ENCODE measurements at regions not wholly inside any gene's neighbourhood (a gene's known extent, or its start where the extent isn't known, plus 50 kb on each side); places are given as distances from the start of the nearest gene placed in this dataset.

DNA sequence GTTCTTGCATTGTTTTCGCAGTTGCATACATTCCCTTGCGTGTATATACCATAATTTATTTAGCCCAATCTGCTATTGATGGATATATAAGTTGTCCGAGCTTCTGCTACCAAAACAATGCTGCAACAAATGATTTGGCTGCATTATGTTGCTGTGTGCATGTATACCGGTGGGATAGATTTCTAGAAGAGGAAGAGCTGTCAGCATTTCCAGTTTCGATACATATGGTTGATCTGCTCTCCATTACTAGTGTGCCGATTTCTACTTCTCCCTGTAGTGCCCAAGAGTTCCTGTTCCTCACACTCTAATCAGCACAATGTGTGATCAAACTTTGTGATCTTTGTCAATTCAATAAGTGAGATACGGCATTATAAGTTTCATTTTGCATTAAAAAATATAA is 92.8 kb upstream of the NMNAT3 start:
- no peak overlapping the region for H3K27ac Mint-ChIP-seq
- H3K4me3 Mint-ChIP-seq: no peak overlapping the region
- TF ChIP-seq, protein P1, sequence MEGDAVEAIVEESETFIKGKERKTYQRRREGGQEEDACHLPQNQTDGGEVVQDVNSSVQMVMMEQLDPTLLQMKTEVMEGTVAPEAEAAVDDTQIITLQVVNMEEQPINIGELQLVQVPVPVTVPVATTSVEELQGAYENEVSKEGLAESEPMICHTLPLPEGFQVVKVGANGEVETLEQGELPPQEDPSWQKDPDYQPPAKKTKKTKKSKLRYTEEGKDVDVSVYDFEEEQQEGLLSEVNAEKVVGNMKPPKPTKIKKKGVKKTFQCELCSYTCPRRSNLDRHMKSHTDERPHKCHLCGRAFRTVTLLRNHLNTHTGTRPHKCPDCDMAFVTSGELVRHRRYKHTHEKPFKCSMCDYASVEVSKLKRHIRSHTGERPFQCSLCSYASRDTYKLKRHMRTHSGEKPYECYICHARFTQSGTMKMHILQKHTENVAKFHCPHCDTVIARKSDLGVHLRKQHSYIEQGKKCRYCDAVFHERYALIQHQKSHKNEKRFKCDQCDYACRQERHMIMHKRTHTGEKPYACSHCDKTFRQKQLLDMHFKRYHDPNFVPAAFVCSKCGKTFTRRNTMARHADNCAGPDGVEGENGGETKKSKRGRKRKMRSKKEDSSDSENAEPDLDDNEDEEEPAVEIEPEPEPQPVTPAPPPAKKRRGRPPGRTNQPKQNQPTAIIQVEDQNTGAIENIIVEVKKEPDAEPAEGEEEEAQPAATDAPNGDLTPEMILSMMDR (conservative IDR thresholded peaks at IDR 0.05): no peak

DNA sequence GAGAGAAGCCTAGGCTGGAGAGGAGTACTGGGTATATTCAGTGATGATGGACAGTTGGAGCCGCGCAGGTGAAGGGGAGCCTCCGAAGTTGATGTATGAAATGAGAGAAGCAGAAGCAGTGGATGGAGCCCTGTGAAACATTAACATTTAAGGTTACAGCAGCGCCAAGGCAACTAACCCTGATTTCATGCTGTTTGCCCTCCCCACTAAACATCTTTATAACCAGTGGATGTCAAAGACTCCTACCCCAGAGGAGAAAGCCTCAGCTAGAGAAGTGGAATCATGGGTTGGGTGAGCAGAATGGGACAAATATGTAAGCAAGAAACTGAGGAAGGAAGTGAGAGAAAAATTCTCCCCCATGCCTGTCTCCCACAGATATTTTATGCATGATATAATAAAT is 92.0 kb upstream of the NMNAT3 start:
- Mint-ChIP-seq H3K9me3 (peaks cover 5% of the 10 kb centered on the region), H3K36me3 (no peaks in the 10 kb centered on the region), H3K27ac (no peak overlapping the region), H3K27me3 (peaks cover 10% of the 10 kb centered on the region), H3K4me3 (no peak overlapping the region), H3K4me1 (ENCODE audit: unreplicated experiment) (peaks cover 33% of the 10 kb centered on the region)
- DNase-seq (ENCODE audit: extremely low spot score, unreplicated experiment): no peak
- TF ChIP-seq, protein P1 (conservative IDR thresholded peaks at IDR 0.05): no peak

More for the DNA sequence above, 92.8 kb upstream of the NMNAT3 start:
- Mint-ChIP-seq H3K9me3 (peaks cover 5% of the 10 kb centered on the region), H3K36me3 (no peaks in the 10 kb centered on the region), H3K27me3 (peaks cover 10% of the 10 kb centered on the region), H3K4me1 (ENCODE audit: unreplicated experiment) (peaks cover 35% of the 10 kb centered on the region)
- no peak for DNase-seq (ENCODE audit: extremely low spot score, unreplicated experiment)

DNA sequence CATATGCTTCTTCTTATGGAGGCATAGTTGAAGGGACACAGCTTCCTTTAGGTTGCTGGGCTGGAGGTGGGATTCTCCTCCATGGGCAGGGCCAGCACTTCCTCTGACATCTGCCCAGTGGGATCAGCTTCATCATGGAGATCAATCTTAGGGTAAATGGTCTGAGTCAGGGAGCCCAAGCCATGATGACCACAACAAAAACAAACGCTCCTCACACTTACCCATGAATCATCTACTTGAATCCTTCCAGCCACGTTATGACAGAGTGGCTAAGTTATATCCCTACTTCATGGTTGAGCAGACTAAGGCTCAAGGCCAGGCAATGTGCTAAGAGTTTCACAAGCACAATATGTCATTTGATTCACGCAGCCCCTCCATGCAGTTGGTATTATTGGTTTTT is 87.2 kb upstream of the NMNAT3 start:
- TF ChIP-seq, protein P1 (conservative IDR thresholded peaks at IDR 0.05): no peak
- no peak for DNase-seq (ENCODE audit: extremely low spot score, unreplicated experiment)
- Mint-ChIP-seq H3K27me3 (no peaks in the 10 kb centered on the region), H3K4me1 (ENCODE audit: unreplicated experiment) (peaks cover 6% of the 10 kb centered on the region), H3K36me3 (no peaks in the 10 kb centered on the region), H3K9me3 (no peaks in the 10 kb centered on the region), H3K4me3 (no peak overlapping the region), H3K27ac (no peak overlapping the region)

DNA sequence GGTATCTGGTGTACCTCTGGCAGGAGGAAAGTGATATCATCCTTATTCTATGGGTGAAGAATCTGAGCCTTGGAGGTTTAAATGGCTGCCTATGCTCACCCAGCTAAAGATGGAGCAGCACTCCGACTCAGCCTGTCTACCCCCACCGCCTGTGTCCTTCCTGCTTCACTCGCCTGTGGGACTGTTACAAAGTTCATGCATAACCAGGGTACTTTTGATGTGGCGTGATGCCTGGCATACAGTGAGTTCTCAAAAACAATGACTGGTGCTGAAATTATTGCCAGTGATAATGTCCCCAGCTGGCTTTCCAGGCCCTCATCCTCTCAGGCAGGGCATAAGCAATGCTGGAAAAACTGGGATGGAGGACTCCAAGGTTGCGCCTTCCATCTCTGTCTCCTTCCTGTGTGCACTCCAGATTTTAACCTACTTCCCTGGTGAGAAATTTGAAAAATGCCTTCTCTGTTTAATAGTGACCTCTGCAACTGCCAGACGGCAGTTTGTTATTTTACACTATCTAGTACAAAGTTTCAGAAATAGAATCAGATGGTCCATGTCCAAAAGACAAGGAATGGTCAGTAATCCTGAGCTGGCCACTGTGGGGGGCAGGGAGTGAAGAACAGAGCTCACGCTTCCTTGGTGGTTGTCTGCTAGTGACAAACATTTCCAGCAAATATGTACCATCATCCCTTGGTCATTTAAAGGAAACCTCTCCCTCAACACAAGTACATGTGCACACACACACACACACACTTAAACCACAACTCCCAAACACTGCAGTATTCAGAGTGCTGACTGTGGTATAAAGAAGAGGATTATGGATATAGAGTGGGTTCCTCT is 86.5 kb upstream of the NMNAT3 start:
- no peak overlapping the region for H3K27ac Mint-ChIP-seq
- H3K9me3 Mint-ChIP-seq: no peaks in the 10 kb centered on the region
- H3K4me1 Mint-ChIP-seq (ENCODE audit: unreplicated experiment): peaks cover 5% of the 10 kb centered on the region
- no peaks in the 10 kb centered on the region for H3K27me3 Mint-ChIP-seq
- no peak overlapping the region for H3K4me3 Mint-ChIP-seq
- no peaks in the 10 kb centered on the region for H3K36me3 Mint-ChIP-seq
- TF ChIP-seq, protein P1 (conservative IDR thresholded peaks at IDR 0.05): no peak
- no peak for DNase-seq (ENCODE audit: extremely low spot score, unreplicated experiment)

DNA sequence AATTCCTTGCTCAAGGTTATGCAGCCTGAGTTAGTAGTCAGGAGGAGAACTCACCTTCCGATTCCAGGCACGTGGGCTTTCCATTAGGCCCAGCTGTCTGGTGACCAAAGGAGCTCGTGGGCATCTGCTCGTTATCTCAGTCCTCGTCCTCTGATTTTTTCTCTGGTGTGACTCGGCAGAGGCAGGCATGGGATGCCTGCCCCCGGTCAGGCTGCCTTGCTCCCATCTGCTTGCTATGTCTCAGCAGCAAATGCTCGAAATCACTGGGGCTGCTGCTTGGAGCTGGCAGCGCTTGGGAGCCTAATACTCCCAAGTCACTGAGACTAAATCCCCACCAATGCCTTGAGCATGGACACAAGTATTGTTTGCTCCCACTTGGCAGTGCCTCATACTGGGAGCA is 84.5 kb upstream of the NMNAT3 start:
- Mint-ChIP-seq H3K9me3 (no peaks in the 10 kb centered on the region), H3K27me3 (no peaks in the 10 kb centered on the region), H3K27ac (no peak overlapping the region), H3K36me3 (no peaks in the 10 kb centered on the region), H3K4me1 (ENCODE audit: unreplicated experiment) (peaks cover 11% of the 10 kb centered on the region), H3K4me3 (no peak overlapping the region)
- DNase-seq (ENCODE audit: extremely low spot score, unreplicated experiment): no peak
- TF ChIP-seq, protein P1 (conservative IDR thresholded peaks at IDR 0.05): no peak
